H1 (cell line): ENCODE measurements at regions not wholly inside any gene's neighbourhood (a gene's known extent, or its start where the extent isn't known, plus 50 kb on each side); places are given as distances from the start of the nearest gene placed in this dataset.

ENCODE experiments used
- CTCF ChIA-PET: fragments of 300-600 bp; sonication (Branson Sonifier 250); formaldehyde crosslinking; loops from one replicate; lab custom pipeline; 2021; ENCODE audit not compliant: partially characterized antibody; lab: Charles Lee
- POLR2A ChIA-PET: fragments of 300-600 bp; sonication (Branson Sonifier 250); formaldehyde crosslinking; loops from one replicate; lab custom pipeline; 2021; ENCODE audit warnings: inconsistent platforms; ENCODE audit not compliant: partially characterized antibody; lab: Charles Lee
- DNase-seq, 2 experiments: peaks; one replicate each; pipeline versions ENCODE4 v3.0.0 to v3.0.0-alpha.2; 2010 to 2022; ENCODE audit warnings: low spot score in 2 of 2, low read depth in 1 of 2, mixed read lengths in 1 of 2
- FAIRE-seq: peaks from 2 replicates; lab custom pipeline; 2011; peaks lifted over from hg19 to GRCh38; lab: Jason Lieb, UNC
- H2AFZ ChIP-seq: 2 replicates; pipeline ENCODE4 v1.8.1; 2012; ENCODE audit warnings: low read length, inconsistent platforms
- H2AK5ac ChIP-seq: 2 replicates; pipeline ENCODE4 v1.6.1; 2013; ENCODE audit warnings: low read depth, low read length
- H2BK120ac ChIP-seq: replicated peaks from 2 replicates; pipeline ENCODE3; 2013; ENCODE audit warnings: low read depth, low read length, inconsistent platforms
- H2BK12ac ChIP-seq: 2 replicates; pipeline ENCODE4 v1.6.1; 2013; ENCODE audit warnings: low read depth, low read length
- H2BK15ac ChIP-seq: 2 replicates; pipeline ENCODE4 v1.6.1; 2013; ENCODE audit warnings: low read length
- H2BK20ac ChIP-seq: 2 replicates; pipeline ENCODE4 v1.6.1; 2013; ENCODE audit warnings: low read length
- H2BK5ac ChIP-seq: 2 replicates; pipeline ENCODE4 v1.6.1; 2013; ENCODE audit warnings: low read depth, low read length
- H3K14ac ChIP-seq: 2 replicates; pipeline ENCODE4 v1.6.1; 2013; ENCODE audit warnings: inconsistent platforms; ENCODE audit not compliant: insufficient read length
- H3K18ac ChIP-seq: 2 replicates; pipeline ENCODE4 v1.6.1; 2013; ENCODE audit warnings: low read length; ENCODE audit errors: extremely low read depth
- H3K23ac ChIP-seq: 2 replicates; pipeline ENCODE4 v1.6.1; 2013; ENCODE audit warnings: inconsistent platforms; ENCODE audit not compliant: insufficient read length
- H3K23me2 ChIP-seq: 2 replicates; pipeline ENCODE4 v1.6.1; 2013; ENCODE audit warnings: low read depth, low read length
- H3K27ac ChIP-seq: 2 replicates; pipeline ENCODE4 v1.6.1; 2011; ENCODE audit warnings: low read depth, low read length, inconsistent platforms
- H3K27me3 ChIP-seq, 4 experiments: replicated peaks in 1 of 4; 1 replicate in 1 of 4; 2 replicates in 3 of 4; pipeline versions ENCODE4 v1.6.1 to v1.8.1; 2011 to 2013; ENCODE audit warnings: low read length in 3 of 4, mild to moderate bottlenecking in 3 of 4, inconsistent platforms in 2 of 4, mixed read lengths in 2 of 4, moderate library complexity in 1 of 4; ENCODE audit not compliant: control insufficient read depth in 3 of 4, insufficient read depth in 3 of 4; ENCODE audit errors: extremely low read depth in 1 of 4
- H3K36me3 ChIP-seq, 4 experiments: 2 replicates each; pipeline versions ENCODE4 v1.6.1 to v1.8.1; 2011 to 2013; ENCODE audit warnings: mild to moderate bottlenecking in 4 of 4, low read length in 3 of 4, moderate library complexity in 2 of 4, control low read depth in 1 of 4, inconsistent platforms in 1 of 4; ENCODE audit not compliant: insufficient read depth in 4 of 4, control insufficient read depth in 2 of 4
- H3K4ac ChIP-seq: replicated peaks from 2 replicates; pipeline ENCODE3; 2013; ENCODE audit warnings: low read length, low read depth, mixed read lengths, inconsistent platforms; ENCODE audit not compliant: insufficient read length
- H3K4me1 ChIP-seq, 4 experiments: replicated peaks in 1 of 4; 1 replicate in 1 of 4; 2 replicates in 3 of 4; pipeline versions ENCODE4 v1.6.1 to v1.8.1; 2011 to 2013; ENCODE audit warnings: low read length in 3 of 4, inconsistent platforms in 2 of 4, mixed read lengths in 1 of 4; ENCODE audit not compliant: insufficient read depth in 4 of 4, control insufficient read depth in 3 of 4
- H3K4me2 ChIP-seq, 2 experiments: 2 replicates each; pipeline versions ENCODE4 v1.6.1 to v1.8.1; 2011 to 2013; ENCODE audit warnings: low read depth in 2 of 2, low read length in 2 of 2, control low read depth in 1 of 2, inconsistent platforms in 1 of 2, mild to moderate bottlenecking in 1 of 2; ENCODE audit not compliant: insufficient read depth in 1 of 2
- H3K4me3 ChIP-seq, 4 experiments: fragments of 200-600, 300-600 bp in 1 of 4; sonication (generic), shearing (Covaris generic), sonication (Bioruptor Twin) in 1 of 4; 2 replicates each; pipeline versions ENCODE4 v1.5.1 to v1.8.1; 2011 to 2016; ENCODE audit warnings: low read length in 4 of 4, low read depth in 3 of 4, control low read depth in 2 of 4, inconsistent platforms in 2 of 4, mild to moderate bottlenecking in 2 of 4, mixed read lengths in 1 of 4, moderate library complexity in 1 of 4; ENCODE audit not compliant: insufficient read depth in 2 of 4; ENCODE audit errors: extremely low read depth in 1 of 4
- H3K56ac ChIP-seq: replicated peaks from 2 replicates; pipeline ENCODE3; 2013; ENCODE audit warnings: low read depth, mild to moderate bottlenecking, mixed read lengths, low read length, inconsistent platforms; ENCODE audit not compliant: insufficient read length
- H3K79me1 ChIP-seq: 2 replicates; pipeline ENCODE4 v1.6.1; 2013; ENCODE audit warnings: low read depth, low read length, control low read depth
- H3K79me2 ChIP-seq, 2 experiments: 2 replicates each; pipeline versions ENCODE4 v1.6.1 to v1.8.1; 2012 to 2013; ENCODE audit warnings: low read length in 2 of 2, mild to moderate bottlenecking in 2 of 2, inconsistent platforms in 1 of 2; ENCODE audit not compliant: insufficient read depth in 2 of 2, control insufficient read depth in 1 of 2
- H3K9ac ChIP-seq, 4 experiments: replicated peaks in 1 of 4; 1 replicate in 1 of 4; 2 replicates in 3 of 4; pipeline versions ENCODE4 v1.6.1 to v1.8.1; 2011 to 2013; ENCODE audit warnings: low read depth in 3 of 4, low read length in 3 of 4, control low read depth in 2 of 4, mild to moderate bottlenecking in 2 of 4, moderate library complexity in 2 of 4, inconsistent platforms in 1 of 4; ENCODE audit errors: extremely low read depth in 1 of 4
- H3K9me3 ChIP-seq, 2 experiments: 2 replicates each; pipeline versions ENCODE4 v1.6.1 to v1.8.1; 2012 to 2013; ENCODE audit warnings: mild to moderate bottlenecking in 2 of 2, moderate library complexity in 2 of 2, control low read depth in 1 of 2, inconsistent platforms in 1 of 2, low read depth in 1 of 2, low read length in 1 of 2, mixed read lengths in 1 of 2; ENCODE audit not compliant: insufficient read depth in 2 of 2
- H4K20me1 ChIP-seq, 2 experiments: replicated peaks in 1 of 2; 2 replicates each; pipeline versions ENCODE3 to v1.8.1; 2011 to 2013; ENCODE audit warnings: inconsistent platforms in 2 of 2, low read length in 2 of 2, mild to moderate bottlenecking in 1 of 2; ENCODE audit not compliant: insufficient read depth in 2 of 2, control insufficient read depth in 1 of 2
- H4K5ac ChIP-seq: 2 replicates; pipeline ENCODE4 v1.6.1; 2013; ENCODE audit warnings: low read length, low read depth, mixed read lengths, inconsistent platforms; ENCODE audit not compliant: insufficient read length
- H4K8ac ChIP-seq: 2 replicates; pipeline ENCODE4 v1.8.0; 2013; ENCODE audit warnings: mild to moderate bottlenecking, moderate library complexity, low read length, inconsistent platforms; ENCODE audit not compliant: insufficient read depth; ENCODE audit errors: extremely low read depth
- H4K91ac ChIP-seq: replicated peaks from 2 replicates; pipeline ENCODE3; 2013; ENCODE audit warnings: low read length, mixed read lengths, inconsistent platforms; ENCODE audit not compliant: insufficient read length
- BCL11A ChIP-seq, 2 experiments: IDR thresholded peaks; one replicate each; pipeline ENCODE4 v1.6.1; 2011; ENCODE audit warnings: low read depth in 2 of 2, low read length in 2 of 2, mild to moderate bottlenecking in 2 of 2
- BRCA1 ChIP-seq: IDR thresholded peaks from 2 replicates; pipeline ENCODE4 v1.6.1; 2012; ENCODE audit warnings: low read depth, low read length, improper control_type of control experiment
- CHD2 ChIP-seq: IDR thresholded peaks from 2 replicates; pipeline ENCODE4 v1.6.1; 2012; ENCODE audit warnings: low read length, improper control_type of control experiment
- HDAC6 ChIP-seq: IDR thresholded peaks from one replicate; pipeline ENCODE4 v1.7.1; 2012; ENCODE audit warnings: low read depth, mild to moderate bottlenecking, inconsistent platforms, low read length, moderate library complexity
- MAFK ChIP-seq: IDR thresholded peaks from 2 replicates; pipeline ENCODE4 v1.6.1; 2012; ENCODE audit warnings: low read depth, mild to moderate bottlenecking, improper control_type of control experiment, low read length
- NANOG ChIP-seq: IDR thresholded peaks from 2 replicates; pipeline ENCODE4 v1.6.1; 2011; ENCODE audit warnings: low read length, low read depth, mild to moderate bottlenecking, inconsistent platforms; ENCODE audit not compliant: insufficient read depth, poor library complexity, severe bottlenecking
- PHF8 ChIP-seq: fragments of 200-600 bp; sonication (generic); conservative IDR thresholded peaks from 2 replicates; pipeline ENCODE4 v1.7.1; 2012; ENCODE audit warnings: low read depth, mild to moderate bottlenecking, inconsistent platforms, low read length, moderate library complexity
- SIRT6 ChIP-seq: IDR thresholded peaks from one replicate; pipeline ENCODE4 v1.7.1; 2012; ENCODE audit warnings: low read length, inconsistent platforms
- SUZ12 ChIP-seq: fragments of 200-600 bp; sonication (generic); IDR thresholded peaks from 2 replicates; pipeline ENCODE4 v1.6.1; 2012; ENCODE audit warnings: mild to moderate bottlenecking, inconsistent platforms, low read length, moderate library complexity, mixed read lengths
- TEAD4 ChIP-seq: IDR thresholded peaks from 2 replicates; pipeline ENCODE4 v1.6.1; 2012; ENCODE audit warnings: low read depth, low read length, inconsistent platforms, mixed read lengths
- USF2 ChIP-seq: IDR thresholded peaks from 2 replicates; pipeline ENCODE4 v1.6.1; 2011; ENCODE audit warnings: low read length, improper control_type of control experiment
- WGBS, 2 experiments: shearing (Covaris generic) in 1 of 2; methylation state at CpG; one replicate each; pipeline versions ENCODE4 v1.1.6 to v1.1.7; 2013 to 2015; ENCODE audit warnings: low lambda C conversion rate in 2 of 2, mixed read lengths in 2 of 2, inconsistent platforms in 1 of 2, low coverage in 1 of 2, missing lambda C conversion rate in 1 of 2; ENCODE audit not compliant: insufficient replicate concordance in 2 of 2, insufficient coverage in 1 of 2, insufficient read length in 1 of 2; ENCODE audit errors: extremely low coverage in 1 of 2, missing lambda C conversion rate in 1 of 2; 5-methylcytosine and 5-hydroxymethylcytosine counted together

- Histone ChIP-seq H2BK5ac (no peak overlapping the region), H3K4ac (no peak overlapping the region), H3K79me2 (no peaks in the 10 kb centered on the region), H4K8ac (no peak overlapping the region), H3K9me3 (no peaks in the 10 kb centered on the region), H4K20me1 (no peaks in the 10 kb centered on the region), H2BK20ac (no peak overlapping the region), H3K23ac (no peak overlapping the region), H3K56ac (no peak overlapping the region), H3K79me1 (no peaks in the 10 kb centered on the region), H2BK15ac (no peak overlapping the region), H3K23me2 (no peaks in the 10 kb centered on the region), H3K4me3 (no peak overlapping the region), H3K36me3 (no peaks in the 10 kb centered on the region), H2AFZ (no peak overlapping the region), H3K9ac (no peak overlapping the region), H2BK120ac (no peak overlapping the region), H3K14ac (no peak overlapping the region), H4K5ac (no peak overlapping the region), H3K4me2 (no peak overlapping the region), H3K27ac (no peak overlapping the region), H4K91ac (no peak overlapping the region), H2BK12ac (no peak overlapping the region), H3K18ac (no peak overlapping the region), H2AK5ac (no peak overlapping the region), H3K27me3 (no peaks in the 10 kb centered on the region), H3K4me1 (no peaks in the 10 kb centered on the region; a peak in 1 of 7 replicates)
- DNase-seq (no peak), FAIRE-seq (no peak)
- ChIA-PET CTCF (no interaction called here), POLR2A (no interaction called here)
- WGBS, 2 experiments = 93% methylated on average over 6 of the region's 6 CpGs; no CpG with 5 or more reads in 1 of the 2 experiments
- TF ChIP-seq CHD2 (no peak), SIRT6 (no peak), TEAD4 (no peak), SUZ12 (no peak), BCL11A (IDR thresholded peaks at IDR 0.05; ENCODE audit: low read depth in 2 of 2, low read length in 2 of 2) (no peak), MAFK (no peak), NANOG (no peak), HDAC6 (no peak), BRCA1 (no peak), USF2 (no peak), PHF8 (no peak)
Observed at GRCh38 chr13:63209330-63210017, 1793.8 kb upstream of the PCDH20 start.
